ENCODE measurements at regions not wholly inside any gene's neighbourhood (a gene's known extent, or its start where the extent isn't known, plus 50 kb on each side); places are given as distances from the start of the nearest gene placed in this dataset.
"Not testable (repeated sequence)": the region's sequence is repeated elsewhere in the genome, so short reads cannot be mapped to it uniquely, and the experiment has no call there.

- no peaks in the 10 kb centered on the region for H3K36me3 Mint-ChIP-seq (ENCODE audit: low read depth)
- H3K4me1 Mint-ChIP-seq (ENCODE audit: low read depth): peaks cover 2% of the 10 kb centered on the region
- H3K9me3 Mint-ChIP-seq: peaks cover 13% of the 10 kb centered on the region
- H3K27me3 Mint-ChIP-seq (ENCODE audit: low read depth): no peaks in the 10 kb centered on the region
- H3K27ac Mint-ChIP-seq: no peak overlapping the region
- no peak overlapping the region for H3K4me3 Mint-ChIP-seq
These were observed 76.0 kb upstream of the ADTRP start for GRCh38 chr6:11854408-11855165.

- H3K36me3 Mint-ChIP-seq (ENCODE audit: low read depth): no peaks in the 10 kb centered on the region
- peaks cover 13% of the 10 kb centered on the region for H3K9me3 Mint-ChIP-seq
- no peaks in the 10 kb centered on the region for H3K27me3 Mint-ChIP-seq (ENCODE audit: low read depth)
- H3K27ac Mint-ChIP-seq: no peak overlapping the region
- no peak overlapping the region for H3K4me3 Mint-ChIP-seq
- peaks cover 2% of the 10 kb centered on the region for H3K4me1 Mint-ChIP-seq (ENCODE audit: low read depth)
These were observed 75.2 kb upstream of the ADTRP start for GRCh38 chr6:11853678-11854407.

GRCh38 chr6:11852061-11852651 lies 73.6 kb upstream of the ADTRP start:
- Mint-ChIP-seq H3K27me3 (ENCODE audit: low read depth) (no peaks in the 10 kb centered on the region), H3K4me1 (ENCODE audit: low read depth) (peaks cover 4% of the 10 kb centered on the region), H3K27ac (no peak overlapping the region), H3K4me3 (no peak overlapping the region), H3K9me3 (peaks cover 10% of the 10 kb centered on the region), H3K36me3 (ENCODE audit: low read depth) (no peaks in the 10 kb centered on the region)

DNA sequence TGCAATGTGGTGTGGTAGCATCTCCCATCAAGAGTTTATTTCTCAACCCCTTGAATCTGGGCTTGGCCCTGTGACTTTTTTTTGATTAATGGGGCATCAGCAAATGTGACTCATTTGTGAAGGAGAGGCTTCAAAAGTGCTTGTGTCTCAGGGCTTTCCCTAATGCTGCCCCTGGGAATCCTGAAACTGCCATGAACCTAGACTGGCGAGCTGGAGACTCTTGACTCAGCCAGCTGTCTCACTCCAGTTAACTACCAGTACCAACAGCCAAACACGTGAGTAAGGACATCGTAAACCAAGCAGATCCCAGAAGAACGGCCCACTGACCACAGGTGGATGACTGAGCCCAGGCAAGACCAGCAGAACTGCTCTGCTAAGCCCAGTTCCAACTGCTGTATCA lies 72.8 kb upstream of the ADTRP start:
- Mint-ChIP-seq H3K27ac (no peak overlapping the region), H3K27me3 (ENCODE audit: low read depth) (no peaks in the 10 kb centered on the region), H3K9me3 (peaks cover 10% of the 10 kb centered on the region), H3K36me3 (ENCODE audit: low read depth) (no peaks in the 10 kb centered on the region), H3K4me3 (no peak overlapping the region), H3K4me1 (ENCODE audit: low read depth) (peaks cover 4% of the 10 kb centered on the region)

DNA sequence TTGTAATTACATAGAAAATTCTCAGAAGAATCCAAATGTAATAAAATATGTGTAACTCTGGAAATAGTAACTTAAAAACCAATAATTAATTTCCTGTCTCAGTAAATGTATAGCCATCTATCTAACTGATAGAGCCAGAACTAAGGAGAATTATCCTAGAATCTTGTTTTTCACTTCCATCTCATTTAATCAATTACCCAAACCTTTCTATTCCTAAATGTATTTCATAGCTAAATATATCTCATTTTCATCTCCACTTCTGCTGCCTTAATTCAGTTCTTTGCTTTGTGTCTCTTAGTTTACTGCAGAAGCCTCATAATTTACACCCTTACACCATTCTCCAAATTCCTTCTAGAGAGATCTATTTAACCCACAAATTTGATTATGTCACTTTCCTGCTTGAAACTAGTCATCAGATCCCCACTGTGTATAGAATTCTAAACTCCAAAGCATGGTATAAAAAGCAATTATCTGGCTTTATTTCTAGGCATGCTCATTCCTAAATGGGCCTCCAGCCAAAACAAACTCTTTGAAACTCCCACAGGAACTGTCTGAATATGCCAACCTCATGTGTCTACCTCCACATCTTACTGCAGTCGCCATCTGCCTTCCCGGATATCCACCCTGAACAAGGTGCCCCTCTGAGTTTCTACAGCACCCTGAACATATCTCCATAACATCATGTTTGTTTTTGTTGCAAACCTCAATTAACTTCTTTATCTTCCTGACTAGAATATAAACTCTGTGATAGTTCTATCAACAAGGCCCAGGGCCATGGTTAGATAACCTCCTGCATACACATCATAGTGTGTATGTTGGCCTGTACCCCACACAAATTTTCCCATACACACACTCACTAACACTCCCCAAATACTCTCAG lies 70.5 kb upstream of the ADTRP start:
- Mint-ChIP-seq H3K27ac (no peak overlapping the region), H3K36me3 (ENCODE audit: low read depth) (no peaks in the 10 kb centered on the region), H3K9me3 (peaks cover 4% of the 10 kb centered on the region), H3K4me1 (ENCODE audit: low read depth) (peaks cover 2% of the 10 kb centered on the region), H3K4me3 (no peak overlapping the region), H3K27me3 (ENCODE audit: low read depth) (no peaks in the 10 kb centered on the region)

DNA sequence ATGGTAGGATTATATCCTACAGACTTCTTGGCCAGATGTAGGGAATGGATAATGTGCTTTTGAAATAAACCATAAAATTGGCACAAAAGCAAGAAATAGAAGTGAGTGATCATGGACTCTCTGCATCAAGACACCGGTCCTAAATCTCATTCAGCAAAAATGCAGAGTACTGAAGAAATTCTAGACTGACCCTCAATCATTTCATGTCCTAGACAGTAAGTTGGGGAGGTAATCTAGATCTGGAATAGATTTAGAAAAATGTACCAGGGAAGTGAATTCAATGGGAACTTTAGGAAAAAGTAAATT lies 69.7 kb upstream of the ADTRP start:
- no peaks in the 10 kb centered on the region for H3K36me3 Mint-ChIP-seq (ENCODE audit: low read depth)
- H3K27ac Mint-ChIP-seq: no peak overlapping the region
- peaks cover 4% of the 10 kb centered on the region for H3K9me3 Mint-ChIP-seq
- no peaks in the 10 kb centered on the region for H3K27me3 Mint-ChIP-seq (ENCODE audit: low read depth)
- peaks cover 2% of the 10 kb centered on the region for H3K4me1 Mint-ChIP-seq (ENCODE audit: low read depth)
- H3K4me3 Mint-ChIP-seq: no peak overlapping the region

GRCh38 chr6:11847515-11848345 lies 69.1 kb upstream of the ADTRP start:
- Mint-ChIP-seq H3K27me3 (ENCODE audit: low read depth) (no peaks in the 10 kb centered on the region), H3K27ac (no peak overlapping the region), H3K36me3 (ENCODE audit: low read depth) (no peaks in the 10 kb centered on the region), H3K4me3 (no peak overlapping the region), H3K9me3 (peaks cover 4% of the 10 kb centered on the region), H3K4me1 (ENCODE audit: low read depth) (peaks cover 2% of the 10 kb centered on the region)

DNA sequence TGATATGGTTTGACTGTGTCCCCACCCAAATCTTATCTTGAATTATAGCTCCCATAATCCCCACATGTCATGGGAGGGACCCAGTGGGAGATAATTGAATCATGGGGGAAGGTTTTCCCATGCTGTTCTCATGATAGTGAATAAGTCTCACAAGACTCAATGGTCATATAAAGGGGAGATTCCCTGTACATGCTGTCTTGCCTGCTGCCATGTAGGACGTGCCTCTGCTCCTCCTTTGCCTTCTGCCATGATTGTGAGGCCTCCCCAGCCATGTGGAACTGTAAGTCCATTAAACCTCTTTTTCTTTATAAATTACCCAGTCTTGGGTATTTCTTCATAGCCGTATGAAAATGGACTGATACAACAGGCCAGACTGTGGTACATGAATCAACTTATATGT lies 68.5 kb upstream of the ADTRP start:
- not testable (repeated sequence) for H3K9me3 Mint-ChIP-seq; H3K27me3 Mint-ChIP-seq (ENCODE audit: low read depth); H3K4me3 Mint-ChIP-seq

DNA sequence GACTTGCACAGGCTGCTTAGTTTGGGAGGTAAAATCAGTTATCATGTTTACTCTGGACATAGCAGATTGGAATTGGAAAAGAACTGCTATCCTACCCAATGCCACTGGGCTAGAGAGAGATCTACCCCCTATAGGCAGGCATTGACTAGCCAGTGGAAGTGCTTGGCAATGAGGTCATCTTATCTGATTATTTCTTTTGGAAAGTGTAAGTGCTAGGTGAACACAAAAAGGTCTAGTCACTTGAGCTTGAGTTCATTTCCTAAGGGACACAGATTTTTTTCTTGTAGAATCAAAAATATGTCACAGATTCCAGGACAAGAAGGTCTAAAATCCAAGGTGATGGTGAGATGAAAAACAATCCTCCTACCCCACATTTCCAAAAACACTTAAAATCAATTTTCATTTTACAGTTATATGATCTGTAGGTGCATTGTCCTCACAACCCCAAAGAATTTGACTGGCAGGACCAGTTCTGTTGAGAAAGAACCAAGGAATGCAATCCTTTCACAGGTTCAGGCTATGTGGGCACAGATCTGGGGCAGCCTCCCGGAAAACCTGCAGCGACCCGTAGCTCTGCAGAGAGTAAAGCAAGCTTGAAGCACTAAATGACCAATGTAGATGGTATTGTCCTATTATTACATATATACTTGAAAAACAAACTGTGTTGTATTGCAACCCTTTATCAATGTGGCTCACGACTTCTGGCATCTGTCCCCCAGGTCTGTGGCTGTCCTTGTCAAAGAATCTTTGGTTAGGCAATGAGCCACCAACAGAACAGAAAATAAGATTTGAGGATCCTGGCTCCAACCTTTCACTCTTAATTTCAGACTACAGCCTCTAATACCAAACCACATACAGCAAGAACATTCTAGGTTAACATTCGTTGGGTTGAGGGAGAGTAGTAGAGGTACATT lies 67.3 kb upstream of the ADTRP start:
- H3K27me3 Mint-ChIP-seq (ENCODE audit: low read depth): no peaks in the 10 kb centered on the region
- H3K4me3 Mint-ChIP-seq: no peak overlapping the region
- H3K9me3 Mint-ChIP-seq: peaks cover 8% of the 10 kb centered on the region
- H3K4me1 Mint-ChIP-seq (ENCODE audit: low read depth): peaks cover 2% of the 10 kb centered on the region
- no peaks in the 10 kb centered on the region for H3K36me3 Mint-ChIP-seq (ENCODE audit: low read depth)
- H3K27ac Mint-ChIP-seq: no peak overlapping the region

More for the DNA sequence above, 68.5 kb upstream of the ADTRP start:
- not testable (repeated sequence) for H3K27ac Mint-ChIP-seq; H3K4me1 Mint-ChIP-seq (ENCODE audit: low read depth); H3K36me3 Mint-ChIP-seq (ENCODE audit: low read depth)

DNA sequence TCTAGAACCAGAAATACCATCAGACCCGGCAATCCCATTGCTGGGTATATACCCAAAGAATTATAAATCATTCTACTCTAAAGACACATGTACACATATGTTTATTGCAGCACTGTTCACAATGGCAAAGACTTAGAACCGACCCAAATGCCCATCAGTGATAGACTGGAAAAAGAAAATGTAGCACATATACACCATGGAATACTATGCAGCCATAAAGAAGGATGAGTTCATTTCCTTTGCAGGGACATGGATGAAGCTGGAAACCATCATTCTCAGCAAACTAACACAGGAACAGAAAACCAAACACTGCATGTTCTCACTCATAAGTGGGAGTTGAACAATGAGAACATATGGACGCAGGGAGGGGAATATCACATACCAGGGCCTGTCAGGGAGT lies 64.2 kb upstream of the ADTRP start:
- not testable (repeated sequence) for H3K27me3 Mint-ChIP-seq (ENCODE audit: low read depth); H3K4me1 Mint-ChIP-seq (ENCODE audit: low read depth); H3K4me3 Mint-ChIP-seq; H3K27ac Mint-ChIP-seq; H3K36me3 Mint-ChIP-seq (ENCODE audit: low read depth)
- peaks cover 32% of the 10 kb centered on the region for H3K9me3 Mint-ChIP-seq

- H3K9me3 Mint-ChIP-seq: peaks cover 21% of the 10 kb centered on the region
- no peaks in the 10 kb centered on the region for H3K27me3 Mint-ChIP-seq (ENCODE audit: low read depth)
- H3K4me1 Mint-ChIP-seq (ENCODE audit: low read depth): no peaks in the 10 kb centered on the region
- no peak overlapping the region for H3K4me3 Mint-ChIP-seq
- H3K27ac Mint-ChIP-seq: no peak overlapping the region
- no peaks in the 10 kb centered on the region for H3K36me3 Mint-ChIP-seq (ENCODE audit: low read depth)
These were observed 56.5 kb upstream of the ADTRP start for GRCh38 chr6:11835065-11835464.

- Mint-ChIP-seq H3K4me3 (no peak overlapping the region), H3K36me3 (ENCODE audit: low read depth) (no peaks in the 10 kb centered on the region), H3K9me3 (peaks cover 11% of the 10 kb centered on the region), H3K4me1 (ENCODE audit: low read depth) (no peaks in the 10 kb centered on the region), H3K27ac (no peak overlapping the region), H3K27me3 (ENCODE audit: low read depth) (no peaks in the 10 kb centered on the region)
These were observed 55.3 kb upstream of the ADTRP start for GRCh38 chr6:11833626-11834592.

Data from T-helper 1 cell treated with Interleukin-12 subunit alpha and Interleukin-12 subunit beta and Interleukin-4 antibody, amounts not matched to agents 30 μg/mL and 1 μg/mL, for 36 hours (primary cell).